Peyer's patch (tissue), 4 donors: ENCODE measurements at regions not wholly inside any gene's neighbourhood (a gene's known extent, or its start where the extent isn't known, plus 50 kb on each side); places are given as distances from the start of the nearest gene placed in this dataset.

Source experiments
- POLR2A ChIP-seq, 2 donors: fragments of 450-650 bp; IDR thresholded peaks; one replicate each; pipeline ENCODE4 v1.5.1; 2017; ENCODE audit warnings: antibody characterized with exemption in 2 of 2, mild to moderate bottlenecking in 2 of 2, moderate library complexity in 2 of 2
- TF ChIP-seq, protein P1 (sequence below), 6 experiments: fragments of 450-650 bp in 4 of 6; fragments of 200-600 bp in 2 of 6; sonication (generic) in 1 of 6; IDR thresholded peaks; one replicate each; pipeline ENCODE4 v1.5.1; 2017 to 2019; ENCODE audit warnings: antibody characterized with exemption in 6 of 6, mild to moderate bottlenecking in 3 of 6, moderate library complexity in 1 of 6

DNA sequence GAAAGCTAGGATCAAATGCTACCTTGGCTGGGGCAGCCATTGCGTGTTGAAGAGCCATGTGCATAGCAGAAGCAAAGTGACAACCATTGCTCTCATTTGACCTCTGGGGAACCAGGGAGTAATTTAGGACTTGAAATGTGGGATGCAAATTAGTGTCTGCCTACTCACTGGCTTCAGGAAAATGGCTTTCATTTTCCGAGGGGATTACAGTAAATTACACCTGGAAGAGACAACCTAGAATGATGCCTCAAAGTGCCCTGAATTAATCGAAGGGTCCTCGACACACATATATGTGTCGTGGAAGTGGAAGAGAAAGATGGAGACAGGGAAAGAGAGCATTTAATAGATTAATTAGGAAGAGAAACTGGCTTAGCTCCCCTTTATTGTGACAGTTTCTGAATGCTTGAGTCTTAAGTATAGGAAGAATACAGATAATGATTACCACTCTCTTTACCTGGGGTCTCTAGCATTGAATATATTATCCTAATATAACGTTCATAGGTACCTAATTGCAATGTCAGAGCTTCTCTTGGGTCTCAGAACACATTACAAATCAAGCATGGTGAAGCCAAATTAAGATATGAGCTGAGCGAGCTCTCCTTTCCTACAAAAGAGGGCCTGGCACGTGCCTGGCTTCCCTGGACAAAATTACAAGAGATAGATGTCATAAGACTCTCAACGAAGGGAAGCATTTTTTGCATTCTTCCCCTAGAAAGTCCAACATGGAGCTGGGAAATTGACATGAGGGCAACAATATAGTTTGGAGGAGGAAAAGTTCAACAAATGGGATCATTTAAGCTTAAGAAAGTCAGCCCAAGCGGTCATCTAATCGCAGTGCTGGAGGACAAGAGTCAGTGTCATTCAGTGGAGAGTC is 59.5 kb downstream of the MYCN start:
- TF ChIP-seq, protein P1, sequence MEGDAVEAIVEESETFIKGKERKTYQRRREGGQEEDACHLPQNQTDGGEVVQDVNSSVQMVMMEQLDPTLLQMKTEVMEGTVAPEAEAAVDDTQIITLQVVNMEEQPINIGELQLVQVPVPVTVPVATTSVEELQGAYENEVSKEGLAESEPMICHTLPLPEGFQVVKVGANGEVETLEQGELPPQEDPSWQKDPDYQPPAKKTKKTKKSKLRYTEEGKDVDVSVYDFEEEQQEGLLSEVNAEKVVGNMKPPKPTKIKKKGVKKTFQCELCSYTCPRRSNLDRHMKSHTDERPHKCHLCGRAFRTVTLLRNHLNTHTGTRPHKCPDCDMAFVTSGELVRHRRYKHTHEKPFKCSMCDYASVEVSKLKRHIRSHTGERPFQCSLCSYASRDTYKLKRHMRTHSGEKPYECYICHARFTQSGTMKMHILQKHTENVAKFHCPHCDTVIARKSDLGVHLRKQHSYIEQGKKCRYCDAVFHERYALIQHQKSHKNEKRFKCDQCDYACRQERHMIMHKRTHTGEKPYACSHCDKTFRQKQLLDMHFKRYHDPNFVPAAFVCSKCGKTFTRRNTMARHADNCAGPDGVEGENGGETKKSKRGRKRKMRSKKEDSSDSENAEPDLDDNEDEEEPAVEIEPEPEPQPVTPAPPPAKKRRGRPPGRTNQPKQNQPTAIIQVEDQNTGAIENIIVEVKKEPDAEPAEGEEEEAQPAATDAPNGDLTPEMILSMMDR (IDR thresholded peaks at IDR 0.05), result no peak
- no peak for TF ChIP-seq POLR2A (IDR thresholded peaks at IDR 0.05)
